HG02623 (cell line): ENCODE measurements at regions not wholly inside any gene's neighbourhood (a gene's known extent, or its start where the extent isn't known, plus 50 kb on each side); places are given as distances from the start of the nearest gene placed in this dataset.

Source experiments
- ATAC-seq: cut with Tn5 transposase; IDR thresholded peaks from one replicate; pipeline ENCODE4 v1.9.1; 2021; ENCODE audit warnings: moderate library complexity; ENCODE audit not compliant: unreplicated experiment

DNA sequence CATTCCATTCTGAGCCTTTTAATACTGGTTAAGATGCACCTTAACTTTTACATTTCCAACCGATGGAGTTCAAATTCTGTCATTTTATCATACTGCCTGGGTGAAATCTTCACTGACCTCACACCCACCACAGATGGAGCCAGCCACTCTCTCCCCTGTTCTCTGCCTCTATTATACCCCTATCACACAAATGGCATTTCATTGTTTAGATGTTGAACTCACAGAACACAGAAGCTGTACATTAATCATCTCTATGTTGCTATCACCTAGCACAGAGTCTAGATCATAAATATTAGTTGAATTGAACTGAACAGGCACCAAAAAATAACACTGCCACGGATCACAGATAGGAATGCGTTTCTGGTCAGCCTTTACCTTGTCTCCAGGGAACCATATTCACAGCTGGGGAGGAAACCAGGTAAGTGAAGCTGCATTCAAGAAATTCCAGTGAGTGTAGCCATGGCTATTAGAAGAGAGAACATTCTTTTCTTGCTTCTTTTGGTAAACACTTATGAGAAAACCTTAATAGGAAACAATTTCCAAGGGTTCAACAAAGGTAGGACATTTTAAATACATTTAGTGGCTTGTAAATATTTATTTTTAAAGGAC is 194.9 kb upstream of the RMST start:
- ATAC-seq, result no peak

DNA sequence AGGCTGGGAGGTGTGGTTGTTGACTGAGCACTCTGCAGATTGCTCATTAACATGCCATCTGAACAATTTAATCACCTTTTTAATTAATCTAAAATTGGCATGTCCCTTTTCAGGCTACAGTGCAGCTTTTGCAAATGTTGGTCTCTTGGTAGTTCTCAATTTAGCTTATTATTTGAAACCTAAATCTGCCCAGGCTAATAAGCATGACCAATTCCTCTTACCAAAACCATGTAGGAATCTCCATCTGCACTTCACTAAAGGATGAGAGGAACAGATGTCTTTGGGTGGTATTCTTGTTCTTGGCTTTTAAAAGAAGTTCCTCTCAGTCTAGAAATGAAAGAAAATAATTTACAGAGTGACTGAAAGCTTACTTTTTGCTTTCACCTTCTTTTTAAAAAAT is 190.1 kb upstream of the RMST start:
- no peak for ATAC-seq

DNA sequence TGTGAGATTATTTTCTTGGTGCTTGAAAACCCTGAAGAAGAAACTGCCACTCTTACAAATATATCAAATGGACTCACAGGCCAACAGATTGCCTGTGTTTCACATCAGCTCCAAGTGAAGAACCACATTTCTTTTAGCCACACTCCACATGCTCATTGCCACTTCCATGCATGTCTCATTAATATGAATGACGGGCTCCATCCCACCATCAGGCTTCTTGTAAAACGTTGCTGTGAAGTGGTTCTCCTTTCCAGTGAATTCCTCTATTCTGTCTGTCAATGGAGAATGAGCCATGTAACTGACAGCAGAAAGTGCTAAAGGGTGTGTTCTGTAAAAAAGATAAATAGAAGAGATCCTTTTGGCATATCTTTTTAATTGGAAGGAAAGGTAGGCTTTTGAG is 188.2 kb upstream of the RMST start:
- ATAC-seq, result no peak

DNA sequence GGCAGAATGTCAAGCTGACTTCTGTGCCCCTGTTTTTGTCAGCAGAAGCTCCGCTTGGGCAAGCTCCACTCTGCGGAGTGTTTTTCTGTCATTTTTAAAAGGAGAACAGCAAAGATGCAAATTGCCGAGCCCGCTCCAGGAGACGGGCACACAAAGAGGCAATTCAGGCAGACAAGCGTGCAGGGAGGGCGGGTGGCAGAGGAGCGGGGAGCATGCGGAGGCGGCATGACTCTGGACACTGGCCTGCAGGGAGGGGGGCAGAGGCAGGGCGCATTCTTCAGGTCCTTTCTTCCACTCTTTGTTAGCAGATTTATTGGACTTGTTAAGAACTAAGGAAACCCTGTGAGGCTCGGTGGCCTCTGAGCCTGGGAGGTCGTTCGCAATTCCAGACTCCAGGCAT is 187.3 kb upstream of the RMST start:
- ATAC-seq, result no peak

DNA sequence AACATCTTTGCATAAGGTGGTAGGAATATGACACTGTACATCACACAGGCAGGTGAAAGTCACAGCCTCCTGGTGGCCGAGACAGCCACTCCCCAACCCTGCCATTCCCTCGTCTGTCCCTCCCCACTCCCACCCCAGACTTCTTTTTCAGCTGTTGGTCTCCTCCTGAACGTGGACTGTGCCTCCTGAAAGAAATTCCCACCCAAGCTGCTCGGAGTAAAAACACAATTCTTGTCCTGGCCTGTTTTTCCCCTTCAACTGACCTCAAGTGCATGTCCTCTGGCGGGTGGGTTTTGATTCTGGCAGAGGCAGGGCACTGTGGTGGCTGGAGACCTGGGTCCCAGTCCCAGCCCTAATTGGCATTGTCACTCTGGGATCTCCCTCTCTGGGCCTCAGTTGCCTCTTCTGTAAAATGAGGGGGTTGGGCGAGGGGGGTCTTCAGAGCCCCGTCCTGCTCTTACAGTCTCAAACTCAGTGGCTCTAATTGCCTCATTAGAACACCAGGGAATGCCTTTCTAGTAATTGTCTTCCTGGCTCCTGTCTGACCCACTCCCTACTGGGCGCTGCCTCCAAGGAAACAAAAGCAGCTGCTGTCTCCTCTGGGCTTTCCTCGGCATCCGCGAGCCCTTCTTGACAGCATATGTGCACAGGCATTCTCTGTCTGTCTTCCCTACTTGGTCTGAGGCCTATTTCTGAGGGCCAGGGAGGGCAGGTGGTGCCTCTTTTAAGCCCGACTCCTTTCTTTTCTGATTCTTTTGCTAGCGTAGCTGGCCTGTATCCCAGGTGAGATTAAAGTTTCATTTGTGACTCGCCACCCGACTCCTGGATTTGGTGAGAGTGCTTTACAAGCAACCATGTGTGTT is 186.6 kb upstream of the RMST start:
- no peak for ATAC-seq

DNA sequence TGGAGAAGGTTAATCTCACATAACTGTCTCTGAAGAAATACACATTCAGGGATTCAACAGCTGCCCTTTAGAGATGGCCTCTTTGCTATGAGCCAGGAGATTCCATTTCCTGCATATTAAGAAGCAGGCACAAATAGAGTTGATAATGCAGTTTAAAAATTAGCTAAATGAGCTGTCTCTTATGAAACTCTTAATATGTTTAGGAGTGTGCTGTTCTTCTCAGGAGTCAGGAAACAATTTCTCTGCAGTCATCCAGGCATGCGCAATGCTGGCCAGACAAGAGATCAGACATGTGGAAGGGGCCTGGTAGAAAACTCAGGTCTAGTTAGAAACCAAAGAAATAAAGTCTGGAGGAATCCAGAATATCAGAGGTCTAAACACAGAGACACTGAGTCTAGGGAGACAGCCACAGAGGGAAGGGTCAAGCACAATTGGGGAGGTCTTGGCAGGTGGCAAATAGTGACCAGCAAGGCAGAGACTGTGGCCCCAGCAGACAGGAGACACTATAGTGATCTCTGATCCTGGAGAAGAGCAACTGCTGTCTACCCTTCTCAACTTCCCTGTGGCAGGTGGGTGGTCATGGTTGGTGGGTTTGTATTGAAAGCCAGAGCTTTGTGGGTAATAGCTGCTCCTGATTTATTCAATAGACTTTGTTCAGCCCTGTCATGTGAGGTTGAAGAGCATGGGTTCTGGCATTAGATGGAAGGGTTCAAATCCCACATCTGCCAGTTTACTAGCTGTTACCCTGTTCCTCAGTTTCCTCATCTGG is 185.8 kb upstream of the RMST start:
- no peak for ATAC-seq

DNA sequence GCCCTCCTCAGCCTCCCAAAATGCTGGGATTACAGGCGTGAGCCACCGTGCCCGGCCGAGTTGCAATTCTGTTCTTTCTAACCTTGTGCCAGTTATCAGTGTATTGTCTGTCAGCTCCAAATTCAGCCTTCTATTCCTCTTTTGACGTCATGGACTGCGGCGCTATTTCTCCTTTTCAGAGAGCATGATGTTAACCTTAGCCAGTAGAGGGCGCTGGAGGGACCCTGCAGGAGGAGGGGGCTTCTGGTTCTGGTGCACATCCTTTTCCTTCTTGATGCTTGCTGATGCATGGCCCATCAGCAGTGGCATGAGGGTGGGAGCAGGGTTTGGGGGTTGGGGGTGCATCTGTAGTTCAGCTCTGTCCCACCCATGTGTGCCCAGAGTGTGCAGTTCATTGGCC is 179.3 kb upstream of the RMST start:
- no peak for ATAC-seq

DNA sequence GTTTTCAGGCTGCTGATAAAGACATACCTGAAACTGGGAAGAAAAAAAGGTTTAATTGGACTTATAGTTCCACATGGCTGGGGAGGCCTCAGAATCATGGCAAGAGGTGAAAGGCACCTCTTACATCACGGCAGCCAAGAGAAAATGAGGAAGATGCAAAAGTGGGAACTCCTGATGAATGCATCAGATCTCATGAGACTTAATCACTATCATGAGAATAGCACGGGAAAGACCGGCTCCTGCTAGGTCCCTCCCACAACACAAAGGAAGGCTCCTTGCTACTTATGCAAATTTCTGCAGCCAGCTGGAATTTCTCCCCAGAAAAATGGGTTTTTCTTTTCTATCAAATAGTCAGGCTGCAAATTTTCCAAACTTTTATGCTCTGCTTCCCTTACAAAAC is 174.1 kb upstream of the RMST start:
- ATAC-seq, result no peak

DNA sequence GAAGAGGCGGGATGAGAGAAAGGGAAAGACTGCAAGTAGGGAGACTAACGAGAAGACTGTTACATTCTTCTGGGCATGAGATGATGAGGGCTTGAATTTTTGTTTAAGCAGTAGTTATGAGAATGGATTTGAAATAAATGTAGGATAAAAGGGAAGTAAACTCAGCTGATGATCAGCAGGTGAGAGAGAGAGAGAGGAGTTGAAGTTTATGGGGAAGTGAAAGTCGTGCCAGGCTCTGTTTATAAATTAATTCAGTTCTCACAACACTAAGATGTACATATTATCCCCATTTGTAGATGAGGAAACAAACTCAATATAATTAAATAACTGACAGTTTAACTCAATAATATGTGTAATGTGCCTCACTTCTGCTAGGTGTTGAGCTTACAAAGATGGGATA is 170.0 kb upstream of the RMST start:
- no peak for ATAC-seq

DNA sequence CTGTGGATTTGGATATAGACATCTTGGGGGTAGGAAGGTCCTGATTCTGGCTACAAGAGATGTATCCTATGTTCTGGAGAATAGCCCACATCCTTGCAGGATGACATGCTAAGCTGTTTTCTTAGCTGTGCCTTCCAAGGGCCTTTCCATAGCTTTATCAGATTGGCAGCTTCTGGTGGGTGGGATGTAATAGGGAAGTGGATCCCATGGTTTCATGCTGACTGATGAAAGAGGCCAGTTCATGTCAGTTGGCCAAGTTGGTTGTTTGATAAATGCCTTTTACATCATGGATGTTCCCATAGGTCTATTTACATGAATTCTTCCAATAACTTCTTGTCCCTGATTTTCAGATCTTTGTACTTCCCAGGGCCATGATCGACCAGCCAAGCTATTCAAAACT is 169.1 kb upstream of the RMST start:
- no peak for ATAC-seq

DNA sequence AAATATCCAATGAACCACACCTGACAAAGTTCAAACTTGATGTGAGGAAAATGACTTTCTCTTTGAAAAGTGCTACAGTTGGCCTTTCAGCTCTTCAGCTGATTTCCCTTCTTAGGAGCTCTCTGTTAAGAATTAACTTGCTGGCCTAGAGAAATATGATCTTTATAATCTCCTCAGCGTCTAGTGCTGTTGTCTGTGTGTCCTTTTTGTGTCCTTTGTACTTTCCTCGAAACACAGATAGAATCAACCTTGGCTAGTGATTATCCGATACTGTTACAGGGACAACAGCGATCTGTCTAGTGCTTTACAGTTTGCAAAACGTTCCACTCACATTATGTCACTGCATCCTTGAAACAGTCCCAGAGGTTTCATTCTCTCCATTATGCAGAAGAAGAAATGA is 162.8 kb upstream of the RMST start:
- ATAC-seq, result no peak

DNA sequence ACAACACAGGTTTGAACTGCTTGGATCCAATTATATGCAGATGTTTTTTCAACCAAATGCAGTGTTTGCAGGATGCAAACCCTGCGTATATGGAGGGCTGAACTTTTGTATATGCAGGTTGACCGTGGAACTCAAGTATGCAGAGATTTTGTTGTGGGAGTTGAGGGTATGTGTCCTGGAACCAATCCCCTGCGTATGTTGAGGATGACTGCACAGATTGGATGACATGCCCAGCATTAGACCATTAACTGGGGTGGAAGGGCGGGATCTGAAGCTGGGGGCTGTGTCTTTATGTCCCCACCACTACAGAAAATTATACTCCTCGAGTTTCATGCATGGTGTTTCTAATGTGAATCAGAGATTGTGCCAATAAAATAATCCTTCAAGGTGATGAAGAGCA is 162.2 kb upstream of the RMST start:
- no peak for ATAC-seq

DNA sequence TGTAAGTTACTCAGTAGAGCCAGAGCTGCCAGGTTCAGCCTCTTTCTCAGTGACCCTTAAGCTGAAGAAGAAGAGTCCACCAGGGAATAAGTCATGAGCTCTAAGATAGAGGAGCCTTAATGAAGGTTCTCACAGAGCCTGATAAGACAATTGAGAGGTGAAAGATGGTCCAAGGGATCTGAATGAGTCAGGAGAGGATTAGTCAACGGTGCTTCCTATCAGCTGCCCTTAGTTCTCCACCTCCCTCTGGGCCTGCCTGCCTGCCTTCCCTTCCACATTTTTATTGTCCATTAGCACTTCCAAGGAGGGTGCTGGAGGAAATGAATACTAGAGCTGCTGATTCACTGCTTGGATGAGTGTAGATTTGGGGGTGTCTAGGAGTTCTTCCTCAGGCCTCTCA is 161.7 kb upstream of the RMST start:
- ATAC-seq, result no peak

DNA sequence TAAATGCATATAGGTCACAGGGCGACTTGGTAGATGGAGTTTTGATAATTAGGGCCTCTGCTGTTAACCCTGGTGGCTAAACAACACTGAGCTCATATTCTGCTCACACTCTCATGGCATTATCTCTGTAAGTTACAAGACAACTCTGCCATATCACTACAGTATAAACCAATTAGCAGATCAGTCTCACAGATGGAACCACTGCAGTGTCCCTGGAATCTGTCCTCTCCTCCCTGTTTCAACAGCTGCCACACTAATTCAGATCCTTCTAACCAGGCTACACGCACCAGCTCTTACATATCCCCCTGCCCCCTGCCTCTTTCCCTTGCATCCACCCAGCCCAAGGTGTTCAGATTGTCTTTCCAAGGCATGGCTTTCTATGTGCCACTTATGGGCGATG is 161.0 kb upstream of the RMST start:
- no peak for ATAC-seq

DNA sequence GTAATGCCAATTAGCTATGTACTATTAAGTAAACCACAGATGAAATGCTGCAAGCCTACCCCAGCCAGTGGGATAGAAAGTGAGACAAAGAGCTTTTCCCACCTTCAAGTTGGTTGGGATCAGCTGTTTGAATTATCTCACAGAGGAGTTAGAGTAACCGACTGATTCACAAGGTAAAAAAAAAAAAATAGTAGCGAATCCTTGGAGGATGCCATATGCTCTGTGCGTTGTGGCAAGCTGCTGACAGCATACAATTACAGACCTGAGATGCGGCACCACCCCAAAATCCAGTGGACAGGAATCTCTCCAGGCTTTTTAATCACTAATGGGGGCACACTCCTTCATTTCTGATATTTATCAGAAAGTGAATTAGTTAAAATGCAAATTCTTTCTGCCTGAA is 157.0 kb upstream of the RMST start:
- ATAC-seq, result no peak

DNA sequence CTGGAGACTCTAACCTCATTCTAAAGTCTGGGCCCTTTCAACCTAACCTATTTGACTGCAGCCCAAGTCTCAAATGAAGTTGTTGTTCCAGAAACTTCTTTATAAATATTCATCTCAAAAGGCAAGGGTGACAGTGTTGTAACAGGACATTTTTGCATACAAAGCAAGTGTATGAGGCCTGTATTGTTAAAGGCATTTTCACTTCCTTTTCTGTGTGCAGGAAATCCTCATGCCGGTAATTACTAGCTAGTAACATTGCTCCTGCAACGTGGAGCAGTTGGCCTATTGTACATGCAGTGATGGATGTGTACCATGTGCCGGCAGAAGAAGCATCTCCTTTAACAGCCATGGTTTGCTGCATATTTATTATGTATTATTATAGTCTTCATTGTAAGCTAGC is 156.5 kb upstream of the RMST start:
- ATAC-seq, result peak; percentile 99

DNA sequence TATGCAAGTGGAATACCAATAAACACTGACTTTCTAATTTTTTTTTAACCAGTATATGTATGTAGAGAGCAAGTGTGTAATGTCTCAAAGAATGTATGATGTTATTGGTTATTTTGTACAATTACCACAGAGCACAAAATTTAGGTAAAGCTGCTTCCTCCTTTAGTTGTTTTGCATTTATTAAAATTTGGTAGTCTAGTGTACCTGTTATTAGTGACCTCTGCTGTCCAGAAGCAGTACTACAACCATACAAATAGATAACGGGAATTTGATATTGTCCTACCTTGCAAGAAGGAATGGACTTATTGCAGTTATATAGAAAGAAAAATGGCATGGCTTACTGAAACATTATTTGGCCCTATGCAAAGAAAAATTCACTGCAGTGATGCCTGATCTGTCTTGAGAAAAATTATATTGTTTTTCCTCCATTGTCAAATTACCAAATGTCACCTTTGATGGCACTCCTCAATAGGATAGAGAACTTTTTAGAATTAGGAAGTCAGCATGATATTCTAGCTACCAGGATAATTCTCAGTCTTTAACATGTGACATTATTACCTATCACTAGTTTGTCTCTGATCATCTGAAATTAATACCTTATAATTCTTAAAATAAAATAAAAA is 153.9 kb upstream of the RMST start:
- ATAC-seq, result no peak

DNA sequence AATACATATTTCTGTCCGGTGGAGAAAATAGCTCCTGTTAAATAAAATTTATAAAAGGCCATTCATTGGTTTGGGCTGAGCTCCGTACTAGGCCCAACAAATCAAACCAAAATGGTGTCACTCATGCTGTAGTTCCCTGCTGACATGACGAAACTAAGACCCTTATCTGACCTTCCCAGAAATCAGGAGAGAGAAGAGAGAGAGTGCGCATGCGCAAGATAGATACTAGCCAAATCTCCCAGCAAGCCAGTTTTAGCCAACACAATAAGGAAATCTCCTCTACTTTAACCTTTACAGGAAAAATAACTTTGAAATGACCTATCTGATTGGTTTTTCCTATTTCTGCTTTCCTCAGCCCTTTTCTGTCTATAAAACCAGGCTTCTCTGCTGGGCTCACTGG is 152.7 kb upstream of the RMST start:
- no peak for ATAC-seq

DNA sequence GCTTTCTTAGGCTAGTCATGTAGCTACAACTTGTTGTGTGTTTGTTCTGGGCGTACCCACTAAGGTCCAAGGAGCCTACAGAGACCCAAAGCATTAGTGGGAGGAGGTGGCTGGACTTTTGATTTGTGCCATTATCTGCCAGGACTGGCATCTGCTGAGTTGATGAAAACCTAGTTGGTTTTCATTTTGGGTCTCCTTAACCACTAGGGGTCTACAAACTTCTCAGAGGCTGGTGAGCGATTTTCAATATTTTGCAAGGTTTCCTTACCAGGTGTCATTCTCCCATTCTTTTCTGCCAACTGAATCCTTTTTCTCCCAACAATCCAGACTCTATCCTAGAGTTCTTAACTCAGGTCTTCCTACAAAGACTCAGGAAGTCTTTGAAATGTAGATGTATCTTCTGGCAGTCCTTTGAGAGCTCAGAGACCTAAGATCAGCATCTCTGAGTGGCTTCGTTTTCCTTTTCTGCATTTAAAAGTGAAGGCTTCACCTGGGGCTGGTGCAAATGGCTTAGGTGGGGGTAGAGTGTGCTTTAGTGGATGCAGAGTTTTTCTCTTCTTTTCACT is 150.0 kb upstream of the RMST start:
- no peak for ATAC-seq

DNA sequence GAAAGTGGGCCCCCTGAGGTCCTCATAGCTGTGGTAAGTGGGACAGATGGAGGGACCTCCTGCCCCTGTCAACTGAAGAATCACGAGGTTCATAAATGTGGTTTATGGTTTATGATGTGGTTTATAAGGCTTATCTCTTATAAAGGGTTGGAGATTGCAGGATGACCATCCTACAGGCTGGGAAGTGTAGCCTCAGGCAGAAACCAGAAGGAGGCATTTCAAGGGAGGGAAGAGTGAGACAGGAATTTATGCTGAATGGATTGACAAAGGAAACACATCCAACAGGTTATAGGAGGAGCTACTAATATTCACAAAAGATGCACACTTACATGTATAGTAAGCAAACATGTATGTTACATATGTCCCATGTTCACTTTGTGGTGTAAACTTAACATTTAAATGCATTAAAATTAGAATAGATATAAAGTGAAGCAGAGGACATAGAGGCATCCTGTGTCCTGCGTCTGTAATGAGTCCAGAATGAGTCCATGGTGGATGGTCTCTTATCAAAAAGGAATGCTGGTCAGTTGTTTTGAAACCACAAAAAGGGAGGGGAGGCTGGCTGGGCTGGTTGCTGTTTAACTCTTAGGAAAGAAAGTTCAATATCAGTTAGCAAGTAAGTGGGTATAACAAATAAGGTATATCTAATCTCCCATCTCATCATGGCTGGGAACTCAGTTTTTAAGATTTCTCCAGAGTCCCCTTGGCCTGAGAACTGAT is 149.0 kb upstream of the RMST start:
- no peak for ATAC-seq

DNA sequence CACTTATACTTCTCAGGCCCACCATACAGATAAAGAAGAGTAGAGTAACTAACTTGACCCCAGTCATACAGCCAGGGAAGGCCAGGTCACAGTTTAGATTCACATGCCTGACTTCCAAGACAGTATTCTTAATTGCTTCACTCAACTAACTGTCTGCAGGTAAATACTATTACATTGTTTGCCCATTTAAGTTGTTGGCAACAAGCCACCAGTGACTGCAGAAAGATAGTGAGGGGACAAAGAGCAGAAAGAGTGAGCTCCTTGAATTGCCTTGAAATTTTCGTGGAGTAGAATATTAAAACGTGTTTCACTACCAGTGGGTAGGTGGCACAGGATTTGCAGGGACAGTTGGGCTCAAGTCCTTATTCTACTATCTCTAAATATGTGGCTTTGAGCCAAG is 146.3 kb upstream of the RMST start:
- ATAC-seq, result no peak
